Neural progenitor cell (in vitro differentiated cells): ENCODE measurements at regions not wholly inside any gene's neighbourhood (a gene's known extent, or its start where the extent isn't known, plus 50 kb on each side); places are given as distances from the start of the nearest gene placed in this dataset.

Experiments
- DNase-seq: peaks from one replicate; pipeline ENCODE4 v3.0.0-alpha.2; 2016; ENCODE audit warnings: low spot score
- H2AFZ ChIP-seq: fragments of 200-600 bp; sonication (generic); replicated peaks from 2 replicates; pipeline ENCODE4 v1.6.1; 2016; ENCODE audit warnings: antibody characterized with exemption
- H3F3A ChIP-seq: fragments of 200-600 bp; sonication (generic); 2 replicates; pipeline ENCODE4 v1.6.1; 2016; ENCODE audit warnings: antibody characterized with exemption, low read depth
- H3K27ac ChIP-seq: fragments of 200-600 bp; sonication (generic); 2 replicates; pipeline ENCODE4 v1.5.1; 2016; ENCODE audit warnings: mild to moderate bottlenecking
- H3K27me3 ChIP-seq: fragments of 200-600 bp; sonication (generic); 2 replicates; pipeline ENCODE4 v1.6.1; 2016; ENCODE audit warnings: mild to moderate bottlenecking, moderate library complexity
- H3K36me3 ChIP-seq: fragments of 200-600 bp; sonication (generic); 2 replicates; pipeline ENCODE4 v1.5.1; 2016
- H3K4me1 ChIP-seq: fragments of 200-600 bp; sonication (generic); 2 replicates; pipeline ENCODE4 v1.6.1; 2016; ENCODE audit warnings: mixed run types
- H3K4me2 ChIP-seq: fragments of 200-600 bp; sonication (generic); 2 replicates; pipeline ENCODE4 v1.6.1; 2016
- H3K4me3 ChIP-seq: fragments of 200-600 bp; sonication (generic); 2 replicates; pipeline ENCODE4 v1.5.1; 2016
- H3K79me2 ChIP-seq: fragments of 200-600 bp; sonication (generic); 2 replicates; pipeline ENCODE4 v1.6.1; 2016; ENCODE audit warnings: low read depth
- H3K9ac ChIP-seq: fragments of 200-600 bp; sonication (generic); 2 replicates; pipeline ENCODE4 v1.6.1; 2016
- H3K9me3 ChIP-seq: fragments of 200-600 bp; sonication (generic); 2 replicates; pipeline ENCODE4 v1.5.1; 2016; ENCODE audit warnings: low read depth
- H4K20me1 ChIP-seq: fragments of 200-600 bp; sonication (generic); 2 replicates; pipeline ENCODE4 v1.6.1; 2016; ENCODE audit warnings: low read depth
- H3K27ac Mint-ChIP-seq: 3 replicates; pipeline ENCODE4 v1.8.0; 2021; ENCODE audit warnings: mixed read lengths
- H3K27me3 Mint-ChIP-seq: 2 replicates; pipeline ENCODE4 v1.8.0; 2022; ENCODE audit warnings: low read depth, mild to moderate bottlenecking, inconsistent platforms, moderate library complexity, mixed read lengths; ENCODE audit not compliant: insufficient read depth
- H3K36me3 Mint-ChIP-seq: 3 replicates; pipeline ENCODE4 v1.8.0; 2021; ENCODE audit warnings: mixed read lengths
- H3K4me1 Mint-ChIP-seq: 3 replicates; pipeline ENCODE4 v1.8.0; 2021; ENCODE audit warnings: mixed read lengths
- H3K4me3 Mint-ChIP-seq: 3 replicates; pipeline ENCODE4 v1.8.0; 2021; ENCODE audit warnings: mild to moderate bottlenecking, moderate library complexity, mixed read lengths
- H3K9me3 Mint-ChIP-seq: 3 replicates; pipeline ENCODE4 v1.8.0; 2020; ENCODE audit warnings: mixed read lengths
- EZH2 ChIP-seq: fragments of 200-600 bp; sonication (generic); IDR thresholded peaks from 2 replicates; pipeline ENCODE4 v1.6.1; 2017; ENCODE audit warnings: antibody characterized with exemption, mild to moderate bottlenecking, moderate library complexity
- EZH2phosphoT487 ChIP-seq: fragments of 200-600 bp; sonication (generic); IDR thresholded peaks from 2 replicates; pipeline ENCODE4 v1.6.1; 2017; ENCODE audit warnings: antibody characterized with exemption
- TF ChIP-seq, protein P1 (sequence below): fragments of 200-600 bp; sonication (generic); IDR thresholded peaks from 2 replicates; pipeline ENCODE4 v1.5.1; 2017; ENCODE audit warnings: antibody characterized with exemption, mild to moderate bottlenecking

DNA sequence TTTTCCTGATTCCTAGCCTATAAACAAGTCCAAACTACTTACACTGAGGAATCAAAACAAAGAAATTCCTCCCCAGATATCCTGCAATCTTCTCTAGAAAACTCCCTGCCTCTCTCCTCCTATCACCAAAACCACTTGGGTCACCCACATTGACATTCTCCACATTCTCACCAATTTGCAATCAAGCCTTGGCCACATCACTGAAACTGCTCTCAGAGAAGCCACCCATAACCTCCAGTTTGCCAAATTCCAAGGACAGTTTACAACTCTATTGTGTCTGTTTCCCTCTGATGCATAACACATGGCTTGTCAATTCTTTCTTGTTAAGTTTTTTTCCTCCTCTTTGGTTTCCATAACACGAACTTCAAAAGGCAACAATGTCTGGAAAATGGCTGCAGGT, 233.5 kb downstream of the XPNPEP1 start:
- no peak overlapping the region for H3K4me2 ChIP-seq
- H3K4me3 ChIP-seq: no peak overlapping the region
- H3K9me3 ChIP-seq: no peaks in the 10 kb centered on the region
- H3K9ac ChIP-seq: no peak overlapping the region
- no peak for DNase-seq
- H3K36me3 ChIP-seq: no peaks in the 10 kb centered on the region
- no peak overlapping the region for H2AFZ ChIP-seq
- Mint-ChIP-seq H3K4me1 (no peaks in the 10 kb centered on the region), H3K9me3 (peaks cover 13% of the 10 kb centered on the region), H3K4me3 (no peak overlapping the region), H3K27ac (no peak overlapping the region), H3K27me3 (no peaks in the 10 kb centered on the region), H3K36me3 (no peaks in the 10 kb centered on the region)
- TF ChIP-seq, protein P1, sequence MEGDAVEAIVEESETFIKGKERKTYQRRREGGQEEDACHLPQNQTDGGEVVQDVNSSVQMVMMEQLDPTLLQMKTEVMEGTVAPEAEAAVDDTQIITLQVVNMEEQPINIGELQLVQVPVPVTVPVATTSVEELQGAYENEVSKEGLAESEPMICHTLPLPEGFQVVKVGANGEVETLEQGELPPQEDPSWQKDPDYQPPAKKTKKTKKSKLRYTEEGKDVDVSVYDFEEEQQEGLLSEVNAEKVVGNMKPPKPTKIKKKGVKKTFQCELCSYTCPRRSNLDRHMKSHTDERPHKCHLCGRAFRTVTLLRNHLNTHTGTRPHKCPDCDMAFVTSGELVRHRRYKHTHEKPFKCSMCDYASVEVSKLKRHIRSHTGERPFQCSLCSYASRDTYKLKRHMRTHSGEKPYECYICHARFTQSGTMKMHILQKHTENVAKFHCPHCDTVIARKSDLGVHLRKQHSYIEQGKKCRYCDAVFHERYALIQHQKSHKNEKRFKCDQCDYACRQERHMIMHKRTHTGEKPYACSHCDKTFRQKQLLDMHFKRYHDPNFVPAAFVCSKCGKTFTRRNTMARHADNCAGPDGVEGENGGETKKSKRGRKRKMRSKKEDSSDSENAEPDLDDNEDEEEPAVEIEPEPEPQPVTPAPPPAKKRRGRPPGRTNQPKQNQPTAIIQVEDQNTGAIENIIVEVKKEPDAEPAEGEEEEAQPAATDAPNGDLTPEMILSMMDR: no peak
- TF ChIP-seq EZH2phosphoT487 (no peak), EZH2 (no peak)
- no peak overlapping the region for H3K27ac ChIP-seq
- H3K27me3 ChIP-seq: no peaks in the 10 kb centered on the region
- H3K4me1 ChIP-seq: no peaks in the 10 kb centered on the region
- no peaks in the 10 kb centered on the region for H4K20me1 ChIP-seq
- no peaks in the 10 kb centered on the region for H3K79me2 ChIP-seq
- H3F3A ChIP-seq: no peaks in the 10 kb centered on the region

DNA sequence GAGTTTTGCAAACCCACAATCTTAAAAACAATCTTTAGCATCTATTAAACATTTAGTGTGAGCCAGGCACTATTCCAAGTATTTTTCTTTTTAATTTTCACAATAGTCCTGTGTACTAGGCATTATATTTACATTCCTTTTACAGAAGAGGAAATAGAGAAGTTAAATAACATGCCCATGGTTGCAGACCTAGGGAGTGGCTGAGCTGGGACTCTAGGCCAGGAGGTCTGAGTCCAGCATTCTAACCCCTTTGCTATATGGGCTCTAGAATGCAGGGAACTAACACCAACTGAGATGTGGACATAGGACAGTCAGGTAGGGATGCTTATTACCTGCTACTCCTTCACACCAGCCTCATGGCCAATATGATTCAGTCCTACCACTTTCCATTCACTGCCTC, 243.8 kb downstream of the XPNPEP1 start:
- Histone ChIP-seq H3K4me2 (no peak overlapping the region), H3K36me3 (no peaks in the 10 kb centered on the region), H3K4me3 (no peak overlapping the region), H4K20me1 (no peaks in the 10 kb centered on the region), H3K27me3 (no peaks in the 10 kb centered on the region), H3K79me2 (no peaks in the 10 kb centered on the region), H3K4me1 (no peaks in the 10 kb centered on the region), H3F3A (no peaks in the 10 kb centered on the region), H3K9ac (no peak overlapping the region), H2AFZ (no peak overlapping the region), H3K27ac (no peak overlapping the region), H3K9me3 (no peaks in the 10 kb centered on the region)
- TF ChIP-seq EZH2phosphoT487 (no peak), EZH2 (no peak)
- TF ChIP-seq, protein P1: no peak
- Mint-ChIP-seq H3K4me3 (no peak overlapping the region), H3K9me3 (no peaks in the 10 kb centered on the region), H3K27ac (no peak overlapping the region), H3K27me3 (no peaks in the 10 kb centered on the region), H3K36me3 (no peaks in the 10 kb centered on the region), H3K4me1 (no peaks in the 10 kb centered on the region)
- no peak for DNase-seq

DNA sequence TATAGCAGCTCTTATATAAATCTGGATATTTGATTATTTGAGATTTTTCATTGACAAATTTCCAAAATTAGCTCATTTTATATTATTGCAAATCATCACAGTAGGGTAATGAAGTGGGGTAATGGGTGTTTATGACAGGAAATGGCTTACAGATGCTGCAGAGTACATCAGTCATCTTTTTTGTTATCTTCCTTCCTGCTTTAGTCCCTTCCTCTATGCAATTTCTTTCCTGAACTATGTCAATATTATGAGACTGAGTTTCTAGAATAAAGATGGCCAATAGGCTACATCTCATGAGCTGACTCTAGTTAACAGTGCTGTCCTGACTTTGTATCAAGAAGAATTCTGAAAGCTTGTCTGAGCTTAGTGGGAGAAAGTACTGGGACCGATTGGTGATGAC, 244.5 kb downstream of the XPNPEP1 start:
- no peaks in the 10 kb centered on the region for H3K27me3 Mint-ChIP-seq
- Histone ChIP-seq H3K9ac (no peak overlapping the region), H2AFZ (no peak overlapping the region), H3F3A (no peaks in the 10 kb centered on the region), H3K4me2 (no peak overlapping the region), H3K79me2 (no peaks in the 10 kb centered on the region), H3K36me3 (no peaks in the 10 kb centered on the region), H3K9me3 (no peaks in the 10 kb centered on the region), H3K27ac (no peak overlapping the region), H3K4me3 (no peak overlapping the region), H3K27me3 (no peaks in the 10 kb centered on the region), H3K4me1 (no peaks in the 10 kb centered on the region), H4K20me1 (no peaks in the 10 kb centered on the region)
- no peaks in the 10 kb centered on the region for H3K9me3 Mint-ChIP-seq
- no peak for DNase-seq
- H3K36me3 Mint-ChIP-seq: no peaks in the 10 kb centered on the region
- no peak overlapping the region for H3K4me3 Mint-ChIP-seq
- TF ChIP-seq EZH2phosphoT487 (no peak), EZH2 (no peak)
- TF ChIP-seq, protein P1: no peak
- H3K4me1 Mint-ChIP-seq: no peaks in the 10 kb centered on the region
- no peak overlapping the region for H3K27ac Mint-ChIP-seq

DNA sequence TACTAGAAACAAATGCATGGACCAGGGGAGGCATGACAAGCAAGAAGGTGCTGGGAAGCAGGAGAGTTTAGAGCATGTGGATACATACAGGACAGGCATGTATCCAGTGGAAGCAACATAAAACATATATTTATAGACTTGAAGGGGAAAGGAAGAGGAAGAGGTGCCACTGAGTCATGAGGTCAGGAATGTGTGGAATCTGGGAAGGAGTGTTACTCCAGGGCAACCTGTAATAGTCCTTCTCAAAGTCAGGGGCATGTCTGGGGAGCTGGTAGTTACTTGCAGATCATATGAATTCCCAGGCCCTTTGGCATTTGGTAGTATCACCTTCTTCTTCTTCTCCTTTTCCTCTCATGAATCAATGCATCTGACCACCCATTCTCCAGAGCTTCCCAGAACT, 246.6 kb downstream of the XPNPEP1 start:
- H2AFZ ChIP-seq: no peak overlapping the region
- Mint-ChIP-seq H3K27me3 (no peaks in the 10 kb centered on the region), H3K9me3 (no peaks in the 10 kb centered on the region), H3K4me3 (no peak overlapping the region), H3K36me3 (no peaks in the 10 kb centered on the region), H3K4me1 (no peaks in the 10 kb centered on the region), H3K27ac (no peak overlapping the region)
- H3K79me2 ChIP-seq: no peaks in the 10 kb centered on the region
- H3K27ac ChIP-seq: no peak overlapping the region
- H3K36me3 ChIP-seq: no peaks in the 10 kb centered on the region
- no peak overlapping the region for H3K4me3 ChIP-seq
- H4K20me1 ChIP-seq: no peaks in the 10 kb centered on the region
- H3K9me3 ChIP-seq: no peaks in the 10 kb centered on the region
- TF ChIP-seq EZH2phosphoT487 (no peak), EZH2 (no peak)
- TF ChIP-seq, protein P1: no peak
- no peak for DNase-seq
- no peaks in the 10 kb centered on the region for H3F3A ChIP-seq
- no peaks in the 10 kb centered on the region for H3K4me1 ChIP-seq
- H3K27me3 ChIP-seq: no peaks in the 10 kb centered on the region
- H3K9ac ChIP-seq: no peak overlapping the region
- no peak overlapping the region for H3K4me2 ChIP-seq
